ENCODE measurements at regions not wholly inside any gene's neighbourhood (a gene's known extent, or its start where the extent isn't known, plus 50 kb on each side); places are given as distances from the start of the nearest gene placed in this dataset.
A peak's percentile ranks its signal among the peaks of the same experiment; 100 is the strongest.

DNA sequence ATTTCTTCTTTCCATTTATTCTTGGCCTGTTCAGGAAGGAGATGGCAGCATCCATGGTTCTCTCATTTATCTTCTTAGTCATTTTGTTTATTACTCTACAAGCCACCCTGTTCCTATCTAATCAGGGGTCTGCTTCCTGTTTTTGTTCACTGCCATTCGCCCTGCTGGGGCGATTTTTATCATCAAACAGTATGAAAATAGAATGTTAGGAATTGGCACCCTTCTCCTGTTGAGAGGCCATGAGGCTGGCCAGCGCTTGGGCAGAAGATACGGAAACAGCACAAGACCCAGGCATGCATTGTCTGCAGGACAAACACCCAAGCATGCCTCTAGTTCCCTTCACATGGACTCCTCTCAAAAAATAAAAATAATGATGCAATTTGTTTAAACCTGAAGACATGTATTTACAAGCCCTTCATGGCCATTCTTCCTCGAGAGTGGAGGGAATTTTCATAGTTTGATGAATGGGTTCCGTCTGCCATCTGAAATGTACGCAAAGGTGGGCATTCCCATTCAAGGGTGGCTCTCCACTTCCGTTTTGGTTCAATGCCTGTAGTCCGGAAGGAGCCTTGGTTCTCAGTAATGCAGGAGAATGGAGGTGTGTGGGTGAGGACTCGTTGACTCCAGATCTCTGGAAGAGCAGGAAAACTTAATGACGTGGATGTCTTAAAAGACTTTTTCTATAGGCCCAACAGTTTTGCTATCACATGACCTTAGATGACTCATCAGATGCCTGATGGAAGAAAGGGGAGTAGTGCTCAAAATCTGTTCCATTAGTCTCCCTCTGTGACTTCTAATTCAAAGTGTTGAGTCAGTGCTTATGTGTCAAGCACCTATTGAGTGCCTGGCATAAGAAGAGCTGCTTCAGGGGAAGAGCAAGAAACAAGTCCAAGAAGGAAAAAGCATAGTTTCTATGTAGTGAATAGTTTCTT, 252.4 kb upstream of the TBX3 start:
- DNase-seq (ENCODE audit: low spot score): no peak

GRCh38 chr12:114935658-114936057, 251.7 kb upstream of the TBX3 start:
- DNase-seq (ENCODE audit: low spot score): peak; percentile 26

DNA sequence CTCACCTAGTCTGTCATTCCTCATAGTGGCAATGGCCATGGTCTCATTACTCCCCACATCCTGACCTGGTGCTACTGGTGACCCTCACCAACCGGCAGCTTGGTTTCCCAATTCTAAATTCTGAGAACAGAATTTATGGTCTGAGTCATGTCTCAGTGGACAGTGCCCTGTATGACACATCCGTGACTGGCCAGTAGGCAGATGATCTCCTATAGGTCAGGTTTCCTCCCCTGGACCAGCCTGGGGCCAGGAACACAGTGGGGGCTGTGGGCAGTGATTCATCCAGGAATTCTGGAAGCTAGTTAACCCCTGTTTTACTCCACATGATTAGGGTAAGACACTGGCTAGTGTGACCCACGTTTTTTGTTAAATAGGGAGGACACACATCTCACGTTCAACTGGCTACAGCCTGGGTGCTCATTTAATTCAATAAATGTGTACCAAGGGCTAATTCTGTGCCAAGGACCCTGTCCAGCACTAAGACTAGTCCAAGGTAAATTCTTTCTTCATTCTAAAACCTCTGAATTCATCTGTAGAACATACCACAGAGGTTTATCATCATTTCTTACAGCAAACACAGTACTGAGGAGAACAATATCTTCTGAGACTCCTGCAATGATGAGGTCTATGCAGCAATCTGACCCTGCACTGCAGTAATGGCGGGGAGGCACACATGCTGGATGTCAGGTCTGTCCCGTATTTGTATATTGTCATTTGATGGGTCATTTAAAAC, 249.6 kb upstream of the TBX3 start:
- DNase-seq (ENCODE audit: low spot score): no peak

GRCh38 chr12:114932806-114933205, 248.8 kb upstream of the TBX3 start:
- no peak for DNase-seq (ENCODE audit: low spot score)

- no peak for DNase-seq (ENCODE audit: low spot score)
These were observed 247.1 kb upstream of the TBX3 start for GRCh38 chr12:114931025-114931424.

GRCh38 chr12:114926341-114926740, 242.4 kb upstream of the TBX3 start:
- DNase-seq (ENCODE audit: low spot score): no peak

GRCh38 chr12:114924946-114925475, 241.0 kb upstream of the TBX3 start:
- DNase-seq (ENCODE audit: low spot score): no peak

GRCh38 chr12:114921781-114922180, 237.8 kb upstream of the TBX3 start:
- DNase-seq (ENCODE audit: low spot score): no peak

DNA sequence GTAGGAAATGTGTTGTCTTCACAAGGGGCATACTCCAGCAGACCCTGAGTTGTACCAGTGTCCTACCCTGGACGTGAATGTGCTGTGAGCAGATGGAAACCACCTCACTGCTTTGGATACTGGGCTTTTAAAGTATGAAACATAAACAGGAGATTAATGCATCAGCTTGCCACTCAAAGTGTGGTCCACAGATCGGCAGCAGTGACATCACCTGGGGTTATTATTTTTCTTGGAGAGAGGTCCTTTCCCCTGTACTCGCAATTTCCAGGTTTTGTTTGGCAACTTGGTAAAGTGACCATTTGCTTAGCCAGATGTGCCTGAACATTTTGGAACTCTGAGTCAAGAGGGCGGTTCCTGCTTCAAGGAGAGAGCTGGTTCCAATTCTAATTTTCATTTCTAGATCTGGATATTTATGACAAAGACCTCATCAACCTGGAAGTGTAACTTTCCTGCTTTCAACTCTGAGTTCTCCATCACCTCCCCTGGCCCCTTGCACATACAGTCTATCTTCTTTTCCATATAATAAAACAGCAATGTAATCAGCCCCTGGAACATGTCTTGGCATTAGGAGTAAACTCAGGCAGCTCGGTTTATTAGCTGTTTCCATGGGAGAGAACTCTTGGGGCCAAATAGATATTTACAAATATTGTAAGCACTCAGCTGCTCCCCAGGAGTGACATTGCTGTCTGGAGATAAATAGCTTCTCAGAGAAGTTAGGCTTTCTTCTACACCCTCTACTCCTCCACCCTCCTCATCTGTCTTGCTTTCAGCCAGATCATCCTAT, 237.0 kb upstream of the TBX3 start:
- no peak for DNase-seq (ENCODE audit: low spot score)

GRCh38 chr12:114919479-114919878, 235.5 kb upstream of the TBX3 start:
- DNase-seq (ENCODE audit: low spot score): no peak

GRCh38 chr12:114918535-114919233, 234.7 kb upstream of the TBX3 start:
- no peak for DNase-seq (ENCODE audit: low spot score)

DNA sequence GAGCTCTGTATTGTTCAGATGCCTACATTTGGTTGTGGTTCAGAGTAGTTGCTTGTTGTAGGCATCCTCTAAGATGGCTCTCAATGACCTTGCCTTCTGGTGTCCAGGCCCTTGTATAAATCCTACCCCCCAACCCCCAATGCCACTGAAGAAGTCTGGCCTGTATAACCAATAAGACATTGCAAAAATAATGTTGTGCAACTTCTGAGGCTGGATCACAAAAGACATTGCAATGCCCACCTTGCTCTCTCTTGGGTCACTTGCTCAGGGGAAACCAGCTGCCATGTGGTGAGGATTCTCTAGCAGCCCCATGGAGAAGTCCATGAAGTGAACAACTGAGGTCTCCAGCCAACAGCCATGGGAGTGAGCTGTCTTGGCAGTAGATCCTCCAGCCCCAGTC, 234.0 kb upstream of the TBX3 start:
- no peak for DNase-seq (ENCODE audit: low spot score)

DNA sequence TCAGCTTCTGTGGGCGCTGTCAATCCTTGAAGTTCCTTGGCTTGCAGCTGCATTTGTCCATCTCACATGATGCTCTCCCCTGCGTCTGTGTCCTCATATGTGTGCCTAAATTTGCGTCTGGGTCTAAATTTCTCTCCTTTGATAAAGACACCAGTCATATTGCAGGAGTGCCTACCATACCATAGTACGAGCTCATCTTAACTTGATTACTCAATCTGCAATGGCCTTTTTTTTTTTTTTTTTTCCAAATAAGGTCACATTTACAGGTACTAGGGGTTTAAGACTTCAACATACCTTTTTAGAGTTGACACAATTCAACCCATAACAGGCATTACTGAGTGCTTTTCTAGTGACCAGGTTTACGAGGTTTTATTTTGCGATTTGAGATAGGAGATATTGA, 233.3 kb upstream of the TBX3 start:
- no peak for DNase-seq (ENCODE audit: low spot score)

GRCh38 chr12:114916541-114916940, 232.6 kb upstream of the TBX3 start:
- no peak for DNase-seq (ENCODE audit: low spot score)

DNA sequence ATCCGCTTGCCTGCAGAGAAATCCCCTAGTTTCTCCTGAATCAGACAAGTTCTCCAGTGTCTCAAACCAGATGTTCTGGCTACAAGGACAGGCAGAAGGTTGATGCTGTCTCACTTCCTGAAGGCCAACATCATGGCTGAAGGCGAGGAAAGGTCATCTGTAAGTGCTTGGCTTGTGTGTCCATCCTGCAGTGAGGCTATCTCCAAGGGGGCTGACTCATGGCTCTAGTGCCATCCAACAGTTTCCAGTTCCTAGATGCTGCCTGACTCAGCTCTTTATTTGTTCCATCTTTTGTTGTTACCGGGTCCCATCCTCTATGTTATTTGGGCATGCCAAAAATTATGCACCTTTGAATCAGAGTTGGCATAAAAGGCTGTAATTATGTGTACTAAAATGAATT, 232.1 kb upstream of the TBX3 start:
- DNase-seq (ENCODE audit: low spot score): no peak

GRCh38 chr12:114913871-114914801, 230.2 kb upstream of the TBX3 start:
- DNase-seq (ENCODE audit: low spot score): no peak

GRCh38 chr12:114912811-114913210, 228.8 kb upstream of the TBX3 start:
- no peak for DNase-seq (ENCODE audit: low spot score)

DNA sequence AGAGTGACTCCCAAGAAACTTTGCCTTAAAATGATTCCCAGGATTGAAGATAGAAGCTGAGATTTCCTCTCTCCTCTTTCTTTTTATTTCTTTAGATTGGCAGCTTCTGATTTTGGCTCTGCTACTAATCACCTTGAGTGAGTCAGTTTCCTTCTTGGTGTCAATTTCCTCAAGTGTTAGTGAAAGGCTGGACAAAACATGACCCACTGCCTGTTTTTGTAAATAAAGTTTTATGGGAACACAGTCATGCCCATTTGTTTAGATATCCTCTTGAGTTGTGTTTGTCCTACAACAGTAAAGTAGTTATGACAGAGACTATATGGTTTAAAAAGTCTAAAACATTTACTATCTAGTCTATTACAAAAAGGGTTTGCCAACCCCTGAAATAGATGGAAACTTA, 227.2 kb upstream of the TBX3 start:
- DNase-seq (ENCODE audit: low spot score): no peak

DNA sequence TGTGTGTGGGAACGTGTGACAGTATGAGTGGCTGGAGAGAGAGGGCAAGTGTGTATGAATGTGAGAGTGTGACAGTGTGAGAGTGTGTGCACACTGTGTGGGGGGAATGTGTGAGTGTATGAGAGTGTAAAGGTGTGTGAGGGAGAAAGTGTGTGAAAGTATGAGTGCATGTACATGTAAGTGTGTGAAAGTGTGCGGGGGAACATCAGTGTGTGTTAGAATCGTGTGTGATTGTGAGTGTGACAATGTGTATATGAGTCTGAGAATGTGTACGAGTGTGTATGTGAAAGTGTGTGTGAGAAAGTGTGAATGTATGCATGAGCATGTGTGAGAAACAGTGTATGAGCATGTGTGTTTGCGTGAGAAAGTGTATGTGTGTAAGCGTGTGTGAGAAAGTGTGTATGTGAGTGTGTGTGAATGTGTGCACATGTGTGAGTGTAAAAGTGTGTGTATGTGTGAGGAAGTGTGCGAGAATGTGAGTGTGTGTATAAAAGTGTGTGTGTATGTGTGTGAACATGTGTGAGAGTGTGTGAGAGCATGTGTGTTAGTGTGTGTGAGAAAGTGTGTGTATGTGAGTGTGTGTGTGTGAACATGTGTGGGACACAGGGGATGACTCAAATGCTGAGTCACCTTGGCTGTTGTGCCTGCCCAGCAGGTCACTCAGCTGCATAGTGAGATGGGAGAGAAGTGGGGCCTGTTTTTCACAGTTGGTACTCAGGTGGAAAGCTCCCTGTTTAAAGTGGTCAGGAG, 220.5 kb upstream of the TBX3 start:
- no peak for DNase-seq (ENCODE audit: low spot score)

All from globus pallidus (tissue), 1 donor.